Naive thymus-derived CD4-positive, alpha-beta T cell (primary cell): ENCODE measurements at regions not wholly inside any gene's neighbourhood (a gene's known extent, or its start where the extent isn't known, plus 50 kb on each side); places are given as distances from the start of the nearest gene placed in this dataset.

Source experiments
- ATAC-seq: fragments of 150-1000 bp; cut with Tn5 transposase; 2 replicates; pipeline ENCODE4 v1.10.0; 2021; ENCODE audit warnings: mild to moderate bottlenecking, moderate library complexity
- CTCF ChIA-PET: fragments of 350-600 bp; sonication (Branson Sonifier 250); formaldehyde crosslinking; loops from one replicate; lab custom pipeline; 2021; ENCODE audit warnings: antibody characterized with exemption; lab: Charles Lee
- POLR2A ChIA-PET: fragments of 350-600 bp; sonication (Branson Sonifier 250); formaldehyde crosslinking; loops from one replicate; lab custom pipeline; 2021; ENCODE audit warnings: antibody characterized with exemption, inconsistent platforms; lab: Charles Lee
- DNase-seq, 9 donors: peaks; one replicate each; pipeline versions ENCODE4 v3.0.0 to v3.0.0-alpha.2; 2020 to 2022; ENCODE audit warnings: mixed read lengths in 1 of 9
- H3K27ac ChIP-seq: one replicate; pipeline ENCODE4 v1.7.0; 2013; ENCODE audit warnings: mild to moderate bottlenecking, low read depth, low read length, moderate library complexity
- H3K27me3 ChIP-seq, 2 donors: one replicate each; pipeline ENCODE4 v1.7.0; 2013; ENCODE audit warnings: low read length in 2 of 2, mild to moderate bottlenecking in 2 of 2, moderate library complexity in 2 of 2; ENCODE audit not compliant: control insufficient read depth in 2 of 2, insufficient read depth in 2 of 2
- H3K36me3 ChIP-seq, 3 experiments: 1 replicate in 2 of 3; 2 replicates in 1 of 3; pipeline ENCODE4 v1.7.0; 2013; ENCODE audit warnings: low read length in 3 of 3, mild to moderate bottlenecking in 3 of 3, moderate library complexity in 1 of 3; ENCODE audit not compliant: insufficient read depth in 3 of 3, control insufficient read depth in 2 of 3
- H3K4me1 ChIP-seq, 2 donors: one replicate each; pipeline ENCODE4 v1.7.0; 2013; ENCODE audit warnings: low read length in 2 of 2, mild to moderate bottlenecking in 2 of 2, moderate library complexity in 1 of 2; ENCODE audit not compliant: control insufficient read depth in 2 of 2, insufficient read depth in 2 of 2
- H3K4me3 ChIP-seq: 2 replicates; pipeline ENCODE4 v1.7.0; 2013; ENCODE audit warnings: mild to moderate bottlenecking, low read length
- H3K9me3 ChIP-seq, 3 experiments: 1 replicate in 2 of 3; 2 replicates in 1 of 3; pipeline ENCODE4 v1.7.0; 2013; ENCODE audit warnings: low read length in 3 of 3; ENCODE audit not compliant: control insufficient read depth in 2 of 3
- H3K27ac Mint-ChIP-seq, 9 donors: one replicate each; pipeline ENCODE4 v1.8.0; 2020 to 2022; ENCODE audit warnings: mixed read lengths in 9 of 9, mild to moderate bottlenecking in 8 of 9, moderate library complexity in 5 of 9, inconsistent platforms in 2 of 9
- H3K27me3 Mint-ChIP-seq, 5 donors: one replicate each; pipeline ENCODE4 v1.8.0; 2021 to 2022; ENCODE audit warnings: mixed read lengths in 5 of 5, mild to moderate bottlenecking in 1 of 5
- H3K36me3 Mint-ChIP-seq, 5 donors: one replicate each; pipeline ENCODE4 v1.8.0; 2020 to 2022; ENCODE audit warnings: mixed read lengths in 5 of 5, mild to moderate bottlenecking in 3 of 5, inconsistent platforms in 1 of 5
- H3K4me1 Mint-ChIP-seq, 7 donors: one replicate each; pipeline ENCODE4 v1.8.0; 2020 to 2022; ENCODE audit warnings: mixed read lengths in 7 of 7, mild to moderate bottlenecking in 3 of 7, inconsistent platforms in 1 of 7
- H3K4me3 Mint-ChIP-seq, 10 donors: one replicate each; pipeline ENCODE4 v1.8.0; 2020 to 2022; ENCODE audit warnings: mild to moderate bottlenecking in 10 of 10, mixed read lengths in 10 of 10, moderate library complexity in 6 of 10, inconsistent platforms in 2 of 10
- H3K9me3 Mint-ChIP-seq, 11 donors: one replicate each; pipeline ENCODE4 v1.8.0; 2020 to 2022; ENCODE audit warnings: mixed read lengths in 11 of 11, mild to moderate bottlenecking in 4 of 11, inconsistent platforms in 1 of 11, moderate library complexity in 1 of 11
- intact Hi-C, 2 donors: fragments of 100-400 bp; cut with micrococcal nuclease; formaldehyde crosslinking; loops; one replicate each; pipeline ENCODE4 v1.15.1; 2023

DNA sequence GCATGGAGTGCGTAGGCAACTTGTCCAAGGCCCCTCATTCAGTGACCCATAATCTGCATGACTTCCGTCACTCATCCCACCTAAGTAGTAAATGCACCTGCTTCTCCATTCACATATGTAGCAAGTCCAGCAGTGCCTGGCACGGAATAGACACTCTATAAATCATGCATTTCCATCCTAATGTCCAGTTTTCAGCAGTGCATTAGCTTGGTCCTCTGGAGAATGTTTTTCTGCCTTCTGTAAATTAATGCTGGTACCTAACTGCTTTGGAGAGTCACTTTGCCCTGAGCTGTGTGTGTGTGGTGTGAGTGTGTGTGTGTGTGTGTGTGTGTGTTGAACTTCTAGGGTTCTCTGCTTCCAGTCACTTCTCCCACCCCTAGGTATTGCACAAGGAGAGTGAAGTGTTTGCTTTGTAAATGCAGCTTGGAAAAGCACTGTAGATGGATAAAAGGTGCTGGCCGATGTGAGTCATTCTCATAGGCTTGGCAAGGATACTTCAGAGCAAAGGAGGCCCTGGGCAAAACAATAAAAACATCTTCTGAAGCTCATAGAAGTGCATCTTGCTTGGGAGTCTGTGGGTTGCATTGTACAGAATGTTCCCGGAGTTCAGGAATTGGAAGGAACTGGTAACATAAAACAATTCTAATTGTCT, 181.8 kb downstream of the KATNAL1 start:
- no peaks in the 10 kb centered on the region for H3K36me3 Mint-ChIP-seq
- CTCF ChIA-PET: interaction anchor here (1.6 kb wide), 1 partner anchor 10 kb away, joined by 6 read pairs; no protein-coding TSS in a partner anchor
- peaks cover 11 to 23% (median 19%) of the 10 kb centered on the region in 7 donors for H3K4me1 Mint-ChIP-seq
- no peaks in the 10 kb centered on the region for H3K36me3 ChIP-seq
- no peak overlapping the region for H3K4me3 Mint-ChIP-seq
- H3K9me3 ChIP-seq: no peaks in the 10 kb centered on the region
- no peak overlapping the region for H3K4me3 ChIP-seq
- H3K27me3 Mint-ChIP-seq: no peaks in the 10 kb centered on the region
- DNase-seq: no peak
- no peak overlapping the region for H3K27ac Mint-ChIP-seq
- no peaks in the 10 kb centered on the region for H3K27me3 ChIP-seq
- H3K27ac ChIP-seq: no peak overlapping the region
- H3K4me1 ChIP-seq: peaks cover 0 to 4% of the 10 kb centered on the region in 2 donors
- ATAC-seq: no peak
- intact Hi-C loops: no loop called here
- POLR2A ChIA-PET: interaction anchor here (0.6 kb wide), 1 partner anchor 583 kb away, joined by 3 read pairs; no protein-coding TSS in a partner anchor
- H3K9me3 Mint-ChIP-seq: peaks cover 0 to 2% (median 0%) of the 10 kb centered on the region in 11 donors

DNA sequence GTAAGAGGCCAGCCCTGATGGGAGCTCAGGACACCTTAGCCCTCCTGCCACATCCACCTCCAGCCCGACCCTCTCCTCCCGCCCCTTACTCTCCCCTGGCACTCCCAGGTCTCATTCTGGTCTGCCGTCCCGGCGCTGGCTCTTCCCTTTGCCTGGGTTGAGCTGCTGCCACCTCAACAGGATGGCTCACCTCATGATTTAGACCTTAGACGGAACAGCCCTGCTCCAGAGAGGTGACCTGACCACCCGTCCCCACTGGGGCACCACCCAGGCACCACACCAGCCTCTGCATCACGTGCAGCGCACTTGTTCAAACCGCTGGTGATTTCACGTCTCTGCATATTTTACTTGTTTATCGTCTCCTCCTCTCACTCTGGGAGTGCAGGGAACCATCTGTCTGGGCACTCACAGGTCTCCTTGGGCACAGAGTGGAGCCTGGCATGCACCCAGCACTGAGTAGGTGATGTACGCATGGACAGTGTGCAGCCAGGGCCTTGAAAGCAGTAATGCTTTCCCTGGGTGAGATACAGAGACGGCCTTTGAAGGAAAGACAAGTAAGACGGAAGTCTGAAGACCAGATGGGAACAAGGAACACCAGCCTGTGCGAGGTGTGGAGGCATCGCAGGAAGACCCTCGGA, 183.1 kb downstream of the KATNAL1 start:
- intact Hi-C loops: no loop called here
- Mint-ChIP-seq H3K4me3 (no peak overlapping the region), H3K27ac (no peak overlapping the region), H3K9me3 (peaks cover 0 to 2% (median 0%) of the 10 kb centered on the region in 11 donors), H3K27me3 (no peaks in the 10 kb centered on the region), H3K36me3 (no peaks in the 10 kb centered on the region), H3K4me1 (peaks cover 24 to 36% (median 32%) of the 10 kb centered on the region in 7 donors)
- no peak overlapping the region for H3K27ac ChIP-seq
- peaks cover 8 to 15% of the 10 kb centered on the region in 2 donors for H3K4me1 ChIP-seq
- no peaks in the 10 kb centered on the region for H3K27me3 ChIP-seq
- CTCF ChIA-PET: interaction anchor here (0.6 to 5.4 kb wide), 3 partner anchors 9 to 356 kb away, joined by 4 to 38 read pairs (median 6); no protein-coding TSS in a partner anchor
- DNase-seq: no peak
- no peaks in the 10 kb centered on the region for H3K9me3 ChIP-seq
- no peak for ATAC-seq
- no peaks in the 10 kb centered on the region for H3K36me3 ChIP-seq
- POLR2A ChIA-PET: no interaction called here
- no peak overlapping the region for H3K4me3 ChIP-seq

- H3K36me3 ChIP-seq: no peaks in the 10 kb centered on the region
- Mint-ChIP-seq H3K9me3 (peaks cover 0 to 2% (median 0%) of the 10 kb centered on the region in 11 donors), H3K27me3 (no peaks in the 10 kb centered on the region), H3K27ac (no peak overlapping the region), H3K36me3 (no peaks in the 10 kb centered on the region), H3K4me3 (no peak overlapping the region), H3K4me1 (peaks cover 26 to 42% (median 35%) of the 10 kb centered on the region in 7 donors)
- ATAC-seq (no peak), DNase-seq (no peak)
- no peak overlapping the region for H3K4me3 ChIP-seq
- intact Hi-C loops: no loop called here
- POLR2A ChIA-PET: interaction anchor here (0.6 kb wide), 1 partner anchor 25 kb away, joined by 4 read pairs; no protein-coding TSS in a partner anchor
- H3K9me3 ChIP-seq: no peaks in the 10 kb centered on the region
- H3K27me3 ChIP-seq: no peaks in the 10 kb centered on the region
- no peak overlapping the region for H3K27ac ChIP-seq
- H3K4me1 ChIP-seq: peaks cover 10 to 21% of the 10 kb centered on the region in 2 donors
- CTCF ChIA-PET: interaction anchor here (1.0 to 5.4 kb wide), 3 partner anchors 8 to 352 kb away, joined by 3 to 38 read pairs (median 6); no protein-coding TSS in a partner anchor
Measured at GRCh38 chr13:30123575-30123974, 183.8 kb downstream of the KATNAL1 start.

- Mint-ChIP-seq H3K9me3 (peaks cover 0 to 2% (median 0%) of the 10 kb centered on the region in 11 donors), H3K27me3 (peaks cover 0 to 4% (median 0%) of the 10 kb centered on the region in 5 donors), H3K27ac (peak overlapping the region in 1 of 9 donors; percentile 56), H3K36me3 (no peaks in the 10 kb centered on the region), H3K4me3 (no peak overlapping the region), H3K4me1 (peaks cover 33 to 48% (median 39%) of the 10 kb centered on the region in 7 donors)
- Histone ChIP-seq H3K9me3 (no peaks in the 10 kb centered on the region), H3K4me3 (no peak overlapping the region), H3K36me3 (no peaks in the 10 kb centered on the region), H3K4me1 (peaks cover 10 to 21% of the 10 kb centered on the region in 2 donors), H3K27me3 (no peaks in the 10 kb centered on the region), H3K27ac (no peak overlapping the region)
- intact Hi-C loops: no loop called here
- POLR2A ChIA-PET: interaction anchor here (1.7 to 3.2 kb wide), 2 partner anchors 11 to 26 kb away, joined by 7 to 10 read pairs; no protein-coding TSS in a partner anchor
- no peak for ATAC-seq
- no peak for DNase-seq
- CTCF ChIA-PET: interaction anchor here (0.8 to 5.4 kb wide), 5 partner anchors 9 to 626 kb away, joined by 3 to 38 read pairs (median 4); no protein-coding TSS in a partner anchor
Measured at GRCh38 chr13:30121666-30122065, 185.7 kb downstream of the KATNAL1 start.

DNA sequence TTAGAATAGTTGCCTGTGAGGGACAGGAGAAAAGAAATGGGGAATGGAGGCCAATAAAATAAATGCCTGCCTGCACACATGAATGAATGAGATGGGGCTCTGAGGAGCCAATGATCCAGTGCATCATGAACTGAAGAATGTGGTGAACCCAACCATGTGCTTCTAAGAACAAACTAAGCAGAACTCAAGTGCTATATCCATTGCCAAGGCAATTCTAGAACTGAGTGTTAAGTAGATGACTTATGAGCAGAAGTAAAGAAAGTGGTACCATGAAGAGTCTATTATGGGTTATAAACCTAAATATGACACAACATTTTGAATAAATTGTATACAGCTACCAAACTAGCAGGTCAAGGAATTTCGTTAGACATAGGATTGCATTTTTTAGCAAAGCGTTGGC, 186.1 kb downstream of the KATNAL1 start:
- DNase-seq: no peak
- H3K4me1 ChIP-seq: peaks cover 10 to 21% of the 10 kb centered on the region in 2 donors
- H3K4me3 Mint-ChIP-seq: no peak overlapping the region
- H3K9me3 Mint-ChIP-seq: peaks cover 0 to 2% (median 0%) of the 10 kb centered on the region in 11 donors
- intact Hi-C loops: no loop called here
- no peaks in the 10 kb centered on the region for H3K9me3 ChIP-seq
- no peaks in the 10 kb centered on the region for H3K36me3 ChIP-seq
- H3K27ac Mint-ChIP-seq: peak overlapping the region in 1 of 9 donors; percentile 7
- H3K27ac ChIP-seq: no peak overlapping the region
- ChIA-PET CTCF (interaction anchor here (0.8 to 5.4 kb wide), 4 partner anchors 12 to 625 kb away, joined by 3 to 38 read pairs (median 4); no protein-coding TSS in a partner anchor), POLR2A (interaction anchor here (1.7 to 3.2 kb wide), 2 partner anchors 11 to 27 kb away, joined by 7 to 10 read pairs; no protein-coding TSS in a partner anchor)
- peaks cover 0 to 6% (median 0%) of the 10 kb centered on the region in 5 donors for H3K27me3 Mint-ChIP-seq
- peaks cover 33 to 48% (median 39%) of the 10 kb centered on the region in 7 donors for H3K4me1 Mint-ChIP-seq
- no peaks in the 10 kb centered on the region for H3K36me3 Mint-ChIP-seq
- no peaks in the 10 kb centered on the region for H3K27me3 ChIP-seq
- no peak overlapping the region for H3K4me3 ChIP-seq
- no peak for ATAC-seq

DNA sequence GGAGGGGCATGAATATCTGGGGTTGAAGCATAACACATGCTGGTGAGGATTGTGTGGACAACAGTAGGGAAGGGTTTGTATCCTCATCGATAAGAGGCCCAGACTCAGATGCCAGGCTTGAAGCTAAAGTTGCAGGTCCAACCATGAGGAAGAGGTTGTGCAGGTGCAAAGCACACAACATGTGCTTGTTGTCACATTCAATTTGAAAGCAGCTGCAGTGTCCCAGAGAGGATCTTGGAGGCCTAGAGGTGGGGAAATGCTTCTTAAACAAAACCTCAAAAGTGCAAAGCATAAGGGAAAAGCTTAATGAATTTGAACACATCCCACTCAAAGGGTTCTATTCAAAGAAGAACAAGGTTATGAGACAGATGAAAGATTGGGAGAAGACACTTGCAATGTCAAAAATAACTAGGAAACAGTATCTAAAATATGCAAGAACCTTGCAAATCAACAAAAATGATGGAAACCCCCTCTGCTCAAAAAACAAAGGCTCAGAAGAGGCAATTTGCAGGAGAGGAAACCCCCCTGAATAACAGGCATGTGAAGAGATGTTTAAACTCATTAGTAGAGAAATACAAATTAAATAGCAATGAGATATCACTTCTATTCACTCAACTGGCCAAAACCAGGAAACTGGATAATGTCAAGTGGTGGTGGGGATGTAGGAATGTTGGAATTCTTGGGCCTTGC, 187.1 kb downstream of the KATNAL1 start:
- Mint-ChIP-seq H3K36me3 (no peaks in the 10 kb centered on the region), H3K4me1 (peaks cover 33 to 48% (median 40%) of the 10 kb centered on the region in 7 donors), H3K9me3 (peaks cover 0 to 2% (median 0%) of the 10 kb centered on the region in 11 donors), H3K27me3 (peaks cover 0 to 7% (median 0%) of the 10 kb centered on the region in 5 donors), H3K27ac (peak overlapping the region in 4 of 9 donors; percentile 1 to 56 (median 33)), H3K4me3 (peak overlapping the region in 7 of 10 donors; percentile 6 to 77 (median 68))
- no peak for DNase-seq
- Histone ChIP-seq H3K27ac (no peak overlapping the region), H3K36me3 (no peaks in the 10 kb centered on the region), H3K27me3 (no peaks in the 10 kb centered on the region), H3K4me3 (no peak overlapping the region), H3K9me3 (no peaks in the 10 kb centered on the region), H3K4me1 (peaks cover 11 to 22% of the 10 kb centered on the region in 2 donors)
- POLR2A ChIA-PET: interaction anchor here (0.7 to 3.2 kb wide), 3 partner anchors 12 to 349 kb away, joined by 3 to 10 read pairs (median 4); no protein-coding TSS in a partner anchor
- CTCF ChIA-PET: interaction anchor here (1.2 to 5.4 kb wide), 2 partner anchors 13 to 342 kb away, joined by 3 to 38 read pairs; no protein-coding TSS in a partner anchor
- no peak for ATAC-seq
- intact Hi-C loops: no loop called here
